Prostate gland (tissue), 2 donors: ENCODE measurements at regions not wholly inside any gene's neighbourhood (a gene's known extent, or its start where the extent isn't known, plus 50 kb on each side); places are given as distances from the start of the nearest gene placed in this dataset.

Experiments used
- POLR2A ChIP-seq: fragments of 450-650 bp; IDR thresholded peaks from one replicate; pipeline ENCODE4 v1.6.1; 2016; ENCODE audit warnings: antibody characterized with exemption, mild to moderate bottlenecking
- POLR2AphosphoS5 ChIP-seq: sonication (generic); formaldehyde crosslinking; IDR thresholded peaks from one replicate; pipeline ENCODE4 v1.6.1; 2017; ENCODE audit warnings: antibody characterized with exemption
- TF ChIP-seq, protein P1 (sequence below), 4 experiments: fragments of 200-600 bp in 2 of 4; fragments of 450-650 bp in 2 of 4; sonication (generic) in 2 of 4; IDR thresholded peaks; 1 replicate in 3 of 4; 2 replicates in 1 of 4; pipeline ENCODE4 v1.5.1; 2016 to 2019; ENCODE audit warnings: antibody characterized with exemption in 4 of 4, mild to moderate bottlenecking in 2 of 4, moderate library complexity in 2 of 4

DNA sequence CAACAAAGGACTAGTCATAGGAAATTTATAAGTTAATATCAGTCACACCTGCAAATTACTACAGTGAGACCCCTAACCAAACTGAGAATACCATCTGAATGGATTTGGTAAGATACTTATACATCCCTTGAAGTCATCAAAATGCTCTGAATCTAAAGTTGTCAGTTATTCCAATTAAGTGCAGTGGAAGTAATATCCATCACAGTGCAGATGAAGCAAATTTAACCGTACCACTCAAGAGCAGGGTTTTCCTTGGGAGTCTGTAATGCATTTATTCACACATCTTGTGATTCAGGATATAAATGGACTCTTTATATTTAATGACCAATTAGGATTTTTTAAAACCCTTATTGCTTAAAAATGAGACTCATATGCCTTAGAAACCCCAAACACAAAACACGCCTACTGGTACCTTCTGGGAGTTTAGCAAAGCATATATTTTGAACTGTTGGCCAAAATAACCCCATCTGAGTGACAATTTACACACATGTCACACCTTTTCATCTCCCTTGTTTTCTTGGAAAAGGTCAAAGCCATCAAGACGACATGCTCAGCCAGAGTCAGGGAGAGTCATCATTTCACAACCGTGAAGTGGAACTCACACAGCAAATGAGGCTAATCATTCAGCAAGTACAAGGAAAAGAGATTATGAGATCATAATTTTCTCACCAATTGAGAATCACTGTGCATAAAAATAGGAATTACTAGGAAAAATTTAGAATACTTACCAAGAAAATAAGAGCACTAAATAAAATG, 303.7 kb downstream of the HNRNPD start:
- TF ChIP-seq, protein P1, sequence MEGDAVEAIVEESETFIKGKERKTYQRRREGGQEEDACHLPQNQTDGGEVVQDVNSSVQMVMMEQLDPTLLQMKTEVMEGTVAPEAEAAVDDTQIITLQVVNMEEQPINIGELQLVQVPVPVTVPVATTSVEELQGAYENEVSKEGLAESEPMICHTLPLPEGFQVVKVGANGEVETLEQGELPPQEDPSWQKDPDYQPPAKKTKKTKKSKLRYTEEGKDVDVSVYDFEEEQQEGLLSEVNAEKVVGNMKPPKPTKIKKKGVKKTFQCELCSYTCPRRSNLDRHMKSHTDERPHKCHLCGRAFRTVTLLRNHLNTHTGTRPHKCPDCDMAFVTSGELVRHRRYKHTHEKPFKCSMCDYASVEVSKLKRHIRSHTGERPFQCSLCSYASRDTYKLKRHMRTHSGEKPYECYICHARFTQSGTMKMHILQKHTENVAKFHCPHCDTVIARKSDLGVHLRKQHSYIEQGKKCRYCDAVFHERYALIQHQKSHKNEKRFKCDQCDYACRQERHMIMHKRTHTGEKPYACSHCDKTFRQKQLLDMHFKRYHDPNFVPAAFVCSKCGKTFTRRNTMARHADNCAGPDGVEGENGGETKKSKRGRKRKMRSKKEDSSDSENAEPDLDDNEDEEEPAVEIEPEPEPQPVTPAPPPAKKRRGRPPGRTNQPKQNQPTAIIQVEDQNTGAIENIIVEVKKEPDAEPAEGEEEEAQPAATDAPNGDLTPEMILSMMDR (IDR thresholded peaks at IDR 0.05): no peak
- TF ChIP-seq POLR2AphosphoS5 (no peak), POLR2A (no peak)
